Transverse colon (tissue), 4 donors: ENCODE measurements at regions not wholly inside any gene's neighbourhood (a gene's known extent, or its start where the extent isn't known, plus 50 kb on each side); places are given as distances from the start of the nearest gene placed in this dataset.

Source experiments
- DNase-seq: peaks from one replicate; pipeline ENCODE4 v3.0.0-alpha.2; 2019
- H3K27ac ChIP-seq, 4 donors: fragments of 200-600 bp; sonication (generic); 2 replicates each; pipeline ENCODE4 v1.5.1; 2016 to 2018; ENCODE audit warnings: inconsistent platforms in 4 of 4
- H3K27me3 ChIP-seq: fragments of 200-600 bp; sonication (generic); 2 replicates; pipeline ENCODE4 v1.5.1; 2017; ENCODE audit warnings: inconsistent platforms
- H3K36me3 ChIP-seq, 4 donors: fragments of 200-600 bp; sonication (generic); 2 replicates each; pipeline ENCODE4 v1.5.1; 2017 to 2019; ENCODE audit warnings: inconsistent platforms in 4 of 4
- H3K4me1 ChIP-seq, 4 donors: fragments of 200-600 bp; sonication (generic); 2 replicates each; pipeline ENCODE4 v1.5.1; 2017 to 2020; ENCODE audit warnings: inconsistent platforms in 4 of 4
- H3K4me3 ChIP-seq, 4 donors: fragments of 200-600 bp; sonication (generic); 1 replicate in 1 of 4; 2 replicates in 3 of 4; pipeline versions ENCODE4 v1.5.1 to v1.6.1; 2017 to 2019; ENCODE audit warnings: inconsistent platforms in 4 of 4
- H3K9me3 ChIP-seq, 2 donors: fragments of 200-600 bp; sonication (generic); 2 replicates each; pipeline ENCODE4 v1.5.1; 2017 to 2019; ENCODE audit warnings: inconsistent platforms in 2 of 2
- CTCF ChIP-seq, 5 experiments: fragments of 200-600 bp in 3 of 5; fragments of 450-650 bp in 2 of 5; sonication (generic) in 3 of 5; IDR thresholded peaks; 1 replicate in 2 of 5; 2 replicates in 3 of 5; pipeline ENCODE4 v1.5.1; 2016 to 2017; ENCODE audit warnings: antibody characterized with exemption in 5 of 5, inconsistent platforms in 3 of 5, mild to moderate bottlenecking in 2 of 5, moderate library complexity in 1 of 5
- EP300 ChIP-seq: sonication (generic); formaldehyde crosslinking; IDR thresholded peaks from one replicate; pipeline ENCODE4 v1.6.1; 2017; ENCODE audit warnings: antibody characterized with exemption, low read depth
- POLR2A ChIP-seq: fragments of 450-650 bp; IDR thresholded peaks from one replicate; pipeline ENCODE4 v1.6.1; 2016; ENCODE audit warnings: antibody characterized with exemption, mild to moderate bottlenecking, moderate library complexity
- POLR2AphosphoS5 ChIP-seq, 3 donors: sonication (generic); formaldehyde crosslinking; IDR thresholded peaks; one replicate each; pipeline ENCODE4 v1.6.1; 2016; ENCODE audit warnings: antibody characterized with exemption in 3 of 3
- WGBS, 2 donors: methylation state at CpG; one replicate each; pipeline ENCODE4 v1.1.5; 2018; ENCODE audit warnings: low coverage in 1 of 2; 5-methylcytosine and 5-hydroxymethylcytosine counted together
- in situ Hi-C, 4 donors: fragments of 200-750 bp; cut with MboI; loops; one replicate each; pipeline versions ENCODE4 v1.15.0 to v1.15.1; 2017; ENCODE audit warnings: low sequenced_read_pairs in 3 of 4, low pct_ligation_motif_present in 1 of 4, low pct_unique_long_range_greater_than_20kb in 1 of 4
- intact Hi-C: fragments of 100-400 bp; cut with DNase I; formaldehyde crosslinking; loops from one replicate; pipeline ENCODE4 v1.15.1; 2023; ENCODE audit warnings: low total_unique reads

DNA sequence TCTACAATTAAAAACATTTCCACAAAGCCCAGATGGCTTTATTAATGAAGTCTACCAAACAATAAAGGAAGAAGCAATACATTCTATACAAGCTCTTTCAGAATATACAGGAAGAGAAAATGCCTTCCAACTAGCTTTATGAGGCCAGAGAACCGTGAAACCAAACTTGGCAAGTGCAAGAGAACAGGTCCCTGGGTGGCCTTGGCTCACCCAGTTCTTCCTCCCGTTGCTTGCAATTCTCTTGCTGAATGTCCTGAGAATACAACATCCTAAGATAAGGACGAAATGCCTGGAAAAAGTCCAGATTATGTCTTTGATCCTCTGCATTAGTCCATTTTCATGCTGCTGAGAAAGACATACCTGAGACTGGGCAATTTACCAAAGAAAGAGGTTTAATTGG, 204.9 kb downstream of the MAD2L1 start:
- TF ChIP-seq CTCF (IDR thresholded peaks at IDR 0.05) (no peak), POLR2AphosphoS5 (IDR thresholded peaks at IDR 0.05) (no peak), EP300 (no peak), POLR2A (no peak)
- no peak overlapping the region for H3K27ac ChIP-seq
- in situ Hi-C loops, result no loop called here
- H3K27me3 ChIP-seq, result no peaks in the 10 kb centered on the region
- no peak for DNase-seq
- intact Hi-C loops, result no loop called here
- WGBS, 2 donors, result 21 to 22% methylated on average over 3 of the region's 3 CpGs
- H3K36me3 ChIP-seq, result no peaks in the 10 kb centered on the region
- no peak overlapping the region for H3K4me3 ChIP-seq
- no peaks in the 10 kb centered on the region for H3K9me3 ChIP-seq
- H3K4me1 ChIP-seq, result peaks cover 0 to 9% (median 0%) of the 10 kb centered on the region in 4 donors

- Histone ChIP-seq H3K9me3 (no peaks in the 10 kb centered on the region), H3K4me1 (peaks cover 0 to 9% (median 0%) of the 10 kb centered on the region in 4 donors), H3K4me3 (no peak overlapping the region), H3K27ac (no peak overlapping the region), H3K36me3 (no peaks in the 10 kb centered on the region), H3K27me3 (no peaks in the 10 kb centered on the region)
- DNase-seq, result no peak
- in situ Hi-C loops (no loop called here), intact Hi-C loops (no loop called here)
- TF ChIP-seq POLR2AphosphoS5 (IDR thresholded peaks at IDR 0.05), result no peak
- TF ChIP-seq CTCF (IDR thresholded peaks at IDR 0.05), result no peak
Observed at GRCh38 chr4:119858176-119858575, 208.5 kb downstream of the MAD2L1 start.

DNA sequence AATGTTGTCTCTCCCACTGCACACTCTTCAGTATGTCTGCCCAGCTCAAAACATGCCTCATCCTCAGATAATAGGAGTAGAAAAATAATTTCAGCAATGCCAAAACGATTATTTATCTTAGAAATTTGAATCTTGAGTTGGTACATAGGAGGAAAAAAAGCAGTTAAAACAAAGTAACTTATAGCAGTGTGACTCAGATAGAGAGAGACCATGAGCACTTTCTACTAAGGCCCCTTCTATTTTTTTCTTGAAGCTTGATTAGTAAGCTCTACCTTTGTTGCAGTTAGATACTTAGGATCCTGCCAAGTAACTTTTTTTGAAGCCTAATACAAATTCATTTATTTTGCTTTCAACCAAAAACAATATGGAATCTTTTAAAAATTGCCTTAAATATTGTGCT, 212.3 kb downstream of the MAD2L1 start:
- Histone ChIP-seq H3K27me3 (no peaks in the 10 kb centered on the region), H3K36me3 (no peaks in the 10 kb centered on the region), H3K4me1 (no peaks in the 10 kb centered on the region), H3K27ac (no peak overlapping the region), H3K4me3 (no peak overlapping the region), H3K9me3 (no peaks in the 10 kb centered on the region)
- WGBS, 2 donors, result 43 to 44% methylated on average over 1 of the region's 1 CpG
- in situ Hi-C loops, result no loop called here
- intact Hi-C loops, result no loop called here
- TF ChIP-seq CTCF (IDR thresholded peaks at IDR 0.05) (no peak), POLR2AphosphoS5 (IDR thresholded peaks at IDR 0.05) (no peak), POLR2A (no peak), EP300 (no peak)
- DNase-seq, result no peak

DNA sequence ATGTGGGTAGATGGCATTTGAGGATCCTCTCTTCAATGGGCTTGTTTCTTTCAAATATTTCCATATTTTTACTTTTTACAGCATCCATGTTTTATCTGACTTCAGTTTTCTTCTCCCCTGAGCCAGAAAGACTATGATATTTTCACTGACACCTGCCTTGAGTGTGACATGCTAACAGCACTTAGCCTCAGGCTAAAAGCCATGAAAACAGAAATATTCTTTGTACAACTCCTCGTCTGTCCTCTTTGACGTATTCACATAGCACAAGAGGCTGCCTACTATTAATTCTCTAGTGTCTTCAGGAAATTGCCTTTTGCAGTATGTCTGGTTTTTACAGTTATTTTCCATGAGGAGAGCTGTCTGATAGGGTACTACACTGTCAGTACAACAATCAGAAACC, 215.0 kb downstream of the MAD2L1 start:
- H3K27me3 ChIP-seq, result no peaks in the 10 kb centered on the region
- no peak for TF ChIP-seq EP300
- TF ChIP-seq CTCF (IDR thresholded peaks at IDR 0.05), result no peak
- no peak for TF ChIP-seq POLR2AphosphoS5 (IDR thresholded peaks at IDR 0.05)
- TF ChIP-seq POLR2A, result no peak
- 85 to 100% methylated on average over 2 of the region's 2 CpGs for WGBS, 2 donors
- in situ Hi-C loops (no loop called here), intact Hi-C loops (no loop called here)
- H3K4me1 ChIP-seq, result no peaks in the 10 kb centered on the region
- H3K9me3 ChIP-seq, result no peaks in the 10 kb centered on the region
- no peaks in the 10 kb centered on the region for H3K36me3 ChIP-seq
- H3K27ac ChIP-seq, result no peak overlapping the region
- no peak overlapping the region for H3K4me3 ChIP-seq
- no peak for DNase-seq
